Breast epithelium (tissue), 3 donors: ENCODE measurements at regions not wholly inside any gene's neighbourhood (a gene's known extent, or its start where the extent isn't known, plus 50 kb on each side); places are given as distances from the start of the nearest gene placed in this dataset.

Source experiments
- POLR2A ChIP-seq: fragments of 450-650 bp; IDR thresholded peaks from one replicate; pipeline ENCODE4 v1.6.1; 2016; ENCODE audit warnings: antibody characterized with exemption, mild to moderate bottlenecking, moderate library complexity
- TF ChIP-seq, protein P1 (sequence below), 3 donors: fragments of 450-650 bp; IDR thresholded peaks; one replicate each; pipeline ENCODE4 v1.5.1; 2016 to 2017; ENCODE audit warnings: antibody characterized with exemption in 3 of 3, mild to moderate bottlenecking in 3 of 3, moderate library complexity in 3 of 3

DNA sequence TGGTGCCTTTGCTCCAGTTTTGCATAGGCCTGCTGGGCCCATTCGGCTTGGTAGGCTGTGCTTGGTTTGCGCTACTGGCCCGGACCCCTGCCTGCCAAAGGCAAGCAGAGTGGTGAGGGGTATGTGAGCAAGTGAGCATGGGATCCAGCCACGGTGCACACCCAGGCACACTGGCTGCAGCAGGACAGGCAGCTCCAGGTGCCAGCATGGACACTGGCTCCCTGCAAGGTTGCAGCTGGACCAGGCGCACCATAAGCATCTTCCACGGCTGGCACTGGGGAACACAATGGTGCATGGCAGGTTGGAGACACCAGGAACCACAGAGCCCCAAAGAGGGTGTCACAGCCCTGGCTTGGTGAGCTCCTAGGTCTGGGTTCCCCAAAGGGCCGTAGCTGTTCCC, 693.5 kb upstream of the PTBP2 start:
- TF ChIP-seq, protein P1, sequence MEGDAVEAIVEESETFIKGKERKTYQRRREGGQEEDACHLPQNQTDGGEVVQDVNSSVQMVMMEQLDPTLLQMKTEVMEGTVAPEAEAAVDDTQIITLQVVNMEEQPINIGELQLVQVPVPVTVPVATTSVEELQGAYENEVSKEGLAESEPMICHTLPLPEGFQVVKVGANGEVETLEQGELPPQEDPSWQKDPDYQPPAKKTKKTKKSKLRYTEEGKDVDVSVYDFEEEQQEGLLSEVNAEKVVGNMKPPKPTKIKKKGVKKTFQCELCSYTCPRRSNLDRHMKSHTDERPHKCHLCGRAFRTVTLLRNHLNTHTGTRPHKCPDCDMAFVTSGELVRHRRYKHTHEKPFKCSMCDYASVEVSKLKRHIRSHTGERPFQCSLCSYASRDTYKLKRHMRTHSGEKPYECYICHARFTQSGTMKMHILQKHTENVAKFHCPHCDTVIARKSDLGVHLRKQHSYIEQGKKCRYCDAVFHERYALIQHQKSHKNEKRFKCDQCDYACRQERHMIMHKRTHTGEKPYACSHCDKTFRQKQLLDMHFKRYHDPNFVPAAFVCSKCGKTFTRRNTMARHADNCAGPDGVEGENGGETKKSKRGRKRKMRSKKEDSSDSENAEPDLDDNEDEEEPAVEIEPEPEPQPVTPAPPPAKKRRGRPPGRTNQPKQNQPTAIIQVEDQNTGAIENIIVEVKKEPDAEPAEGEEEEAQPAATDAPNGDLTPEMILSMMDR (IDR thresholded peaks at IDR 0.05), result no peak
- no peak for TF ChIP-seq POLR2A
